Upper lobe of right lung (tissue), 1 donor: ENCODE measurements at regions not wholly inside any gene's neighbourhood (a gene's known extent, or its start where the extent isn't known, plus 50 kb on each side); places are given as distances from the start of the nearest gene placed in this dataset.

ENCODE experiments used
- ATAC-seq: fragments of 200-7000 bp; cut with Tn5 transposase; one replicate; pipeline ENCODE4 v1.9.1; 2020; ENCODE audit warnings: mild to moderate bottlenecking, moderate library complexity
- DNase-seq: peaks from one replicate; pipeline ENCODE4 v3.0.0-alpha.2; 2020
- H3K27ac ChIP-seq: fragments of 200-600 bp; one replicate; pipeline ENCODE4 v1.8.0; 2022
- H3K27me3 ChIP-seq: fragments of 200-600 bp; one replicate; pipeline ENCODE4 v1.8.0; 2022; ENCODE audit warnings: mild to moderate bottlenecking
- H3K36me3 ChIP-seq: fragments of 200-600 bp; one replicate; pipeline ENCODE4 v1.8.0; 2022
- H3K4me1 ChIP-seq: fragments of 200-600 bp; one replicate; pipeline ENCODE4 v1.8.0; 2022
- H3K4me3 ChIP-seq: fragments of 200-600 bp; one replicate; pipeline ENCODE4 v1.8.0; 2022; ENCODE audit warnings: mild to moderate bottlenecking
- H3K9me3 ChIP-seq: fragments of 200-600 bp; one replicate; pipeline ENCODE4 v1.8.0; 2022
- CTCF ChIP-seq: fragments of 200-600 bp; IDR thresholded peaks from one replicate; pipeline ENCODE4 v1.8.0; 2022; ENCODE audit warnings: antibody characterized with exemption
- intact Hi-C: fragments of 100-400 bp; cut with DNase I; formaldehyde crosslinking; loops from one replicate; pipeline ENCODE4 v1.11.0; 2022
- donor health status: DM: no; HTN: yes; CAD: no; lungs with severe emphysema.

GRCh38 chr6:153192943-153193885 is 62.1 kb upstream of the RGS17 start:
- H3K4me1 ChIP-seq: no peaks in the 10 kb centered on the region
- H3K9me3 ChIP-seq: no peaks in the 10 kb centered on the region
- no peak overlapping the region for H3K27ac ChIP-seq
- H3K27me3 ChIP-seq: no peaks in the 10 kb centered on the region
- DNase-seq (no peak), ATAC-seq (no peak)
- no peak overlapping the region for H3K4me3 ChIP-seq
- intact Hi-C loops: no loop called here
- no peaks in the 10 kb centered on the region for H3K36me3 ChIP-seq
- no peak for TF ChIP-seq CTCF

DNA sequence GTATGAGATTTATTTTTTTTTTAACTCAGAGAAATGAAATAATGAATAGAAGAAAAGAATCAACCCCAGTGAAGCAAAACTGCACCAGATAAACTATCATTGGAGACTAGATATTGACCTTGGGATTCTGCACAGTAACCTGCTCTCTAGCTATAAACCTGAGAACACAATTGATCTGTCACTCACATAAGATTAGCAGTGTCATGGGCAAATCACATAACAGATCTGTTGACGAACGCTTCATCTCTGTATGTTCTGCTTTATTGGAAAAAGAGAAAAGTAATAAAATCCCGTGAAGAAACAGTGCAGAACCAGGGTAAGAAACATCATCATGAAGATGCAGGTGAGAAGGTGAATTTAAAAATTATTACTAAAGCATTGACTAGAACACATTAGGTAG is 52.8 kb upstream of the RGS17 start:
- DNase-seq: no peak
- Histone ChIP-seq H3K27ac (no peak overlapping the region), H3K4me1 (no peaks in the 10 kb centered on the region), H3K27me3 (no peaks in the 10 kb centered on the region), H3K4me3 (no peak overlapping the region), H3K9me3 (no peaks in the 10 kb centered on the region), H3K36me3 (no peaks in the 10 kb centered on the region)
- intact Hi-C loops: no loop called here
- no peak for TF ChIP-seq CTCF
- no peak for ATAC-seq
